MM.1S (cell line): ENCODE measurements at regions not wholly inside any gene's neighbourhood (a gene's known extent, or its start where the extent isn't known, plus 50 kb on each side); places are given as distances from the start of the nearest gene placed in this dataset.

ENCODE experiments used
- DNase-seq: peaks from one replicate; pipeline ENCODE4 v3.0.0-alpha.2; 2015
- H2AFZ ChIP-seq: fragments of 300-600 bp; sonication (generic); 2 replicates; pipeline ENCODE4 v1.6.0; 2016; ENCODE audit warnings: antibody characterized with exemption, low read length
- H3F3A ChIP-seq: fragments of 300-600 bp; sonication (generic); 2 replicates; pipeline ENCODE4 v1.6.1; 2016; ENCODE audit warnings: mild to moderate bottlenecking, antibody characterized with exemption, low read length, moderate library complexity, mixed read lengths; ENCODE audit not compliant: insufficient read depth
- H3K27ac ChIP-seq: fragments of 300-600 bp; sonication (generic); 2 replicates; pipeline ENCODE4 v1.5.1; 2016; ENCODE audit warnings: mild to moderate bottlenecking, low read length
- H3K27me3 ChIP-seq: fragments of 300-600 bp; sonication (generic); replicated peaks from 2 replicates; pipeline ENCODE4 v1.6.0; 2016; ENCODE audit warnings: low read length; ENCODE audit not compliant: insufficient read depth
- H3K36me3 ChIP-seq: fragments of 300-600 bp; sonication (generic); replicated peaks from 2 replicates; pipeline ENCODE4 v1.6.1; 2016; ENCODE audit warnings: mild to moderate bottlenecking, low read length, mixed read lengths; ENCODE audit not compliant: insufficient read depth
- H3K4me1 ChIP-seq: fragments of 300-600 bp; sonication (generic); 2 replicates; pipeline ENCODE4 v1.6.1; 2016; ENCODE audit warnings: low read length, mixed read lengths
- H3K4me2 ChIP-seq: fragments of 300-600 bp; sonication (generic); 2 replicates; pipeline ENCODE4 v1.6.0; 2016; ENCODE audit warnings: low read depth, low read length
- H3K4me3 ChIP-seq: fragments of 300-600 bp; sonication (generic); 2 replicates; pipeline ENCODE4 v1.5.1; 2016; ENCODE audit warnings: low read length, mixed read lengths
- H3K79me2 ChIP-seq: fragments of 300-600 bp; sonication (generic); 2 replicates; pipeline ENCODE4 v1.6.1; 2016; ENCODE audit warnings: mixed run types, low read length, mixed read lengths
- H3K9ac ChIP-seq: fragments of 300-600 bp; sonication (generic); 2 replicates; pipeline ENCODE4 v1.6.1; 2016; ENCODE audit warnings: low read length, mixed read lengths
- H3K9me2 ChIP-seq: fragments of 300-600 bp; sonication (generic); replicated peaks from 2 replicates; pipeline ENCODE4 v1.6.1; 2016; ENCODE audit warnings: mild to moderate bottlenecking, low read length, mixed read lengths; ENCODE audit not compliant: insufficient read depth
- H3K9me3 ChIP-seq: fragments of 300-600 bp; sonication (generic); replicated peaks from 2 replicates; pipeline ENCODE4 v1.6.1; 2016; ENCODE audit warnings: mild to moderate bottlenecking, low read length, mixed read lengths; ENCODE audit not compliant: insufficient read depth
- H4K20me1 ChIP-seq: fragments of 300-600 bp; sonication (generic); 2 replicates; pipeline ENCODE4 v1.6.1; 2016; ENCODE audit warnings: mild to moderate bottlenecking, low read length, moderate library complexity, mixed read lengths; ENCODE audit not compliant: insufficient read depth
- CTCF ChIP-seq: fragments of 300-600 bp; sonication (generic); IDR thresholded peaks from 2 replicates; pipeline ENCODE4 v1.5.1; 2016; ENCODE audit warnings: antibody characterized with exemption, low read length, mixed read lengths
- EZH2 ChIP-seq: fragments of 300-600 bp; sonication (generic); optimal IDR thresholded peaks from 2 replicates; pipeline ENCODE3; 2017; ENCODE audit warnings: low read depth, mild to moderate bottlenecking, antibody characterized with exemption, low read length, mixed read lengths
- EZH2phosphoT487 ChIP-seq: fragments of 300-600 bp; sonication (generic); IDR thresholded peaks from 2 replicates; pipeline ENCODE4 v1.6.1; 2018; ENCODE audit warnings: antibody characterized with exemption, low read length

- TF ChIP-seq CTCF = no peak
- no peak for TF ChIP-seq EZH2
- no peak for TF ChIP-seq EZH2phosphoT487
- H3K9me2 ChIP-seq = no peaks in the 10 kb centered on the region
- no peak for DNase-seq
- no peaks in the 10 kb centered on the region for H3K36me3 ChIP-seq
- H3K4me1 ChIP-seq = no peaks in the 10 kb centered on the region
- H3K9me3 ChIP-seq = no peaks in the 10 kb centered on the region
- no peak overlapping the region for H2AFZ ChIP-seq
- no peaks in the 10 kb centered on the region for H3F3A ChIP-seq
- no peak overlapping the region for H3K9ac ChIP-seq
- no peaks in the 10 kb centered on the region for H3K27me3 ChIP-seq
- H4K20me1 ChIP-seq = no peaks in the 10 kb centered on the region
- no peak overlapping the region for H3K4me2 ChIP-seq
- no peak overlapping the region for H3K27ac ChIP-seq
- no peaks in the 10 kb centered on the region for H3K79me2 ChIP-seq
- H3K4me3 ChIP-seq = no peak overlapping the region
Observed at GRCh38 chr14:34058510-34058909, 107.6 kb upstream of the EGLN3 start.

- H3F3A ChIP-seq = no peaks in the 10 kb centered on the region
- no peak for DNase-seq
- no peak overlapping the region for H3K27ac ChIP-seq
- H3K9ac ChIP-seq = no peak overlapping the region
- no peaks in the 10 kb centered on the region for H4K20me1 ChIP-seq
- TF ChIP-seq EZH2 (no peak), CTCF (no peak), EZH2phosphoT487 (no peak)
- no peaks in the 10 kb centered on the region for H3K9me2 ChIP-seq
- no peaks in the 10 kb centered on the region for H3K79me2 ChIP-seq
- H3K36me3 ChIP-seq = no peaks in the 10 kb centered on the region
- no peaks in the 10 kb centered on the region for H3K27me3 ChIP-seq
- H3K4me3 ChIP-seq = no peak overlapping the region
- no peaks in the 10 kb centered on the region for H3K9me3 ChIP-seq
- H2AFZ ChIP-seq = no peak overlapping the region
- H3K4me2 ChIP-seq = no peak overlapping the region
- no peaks in the 10 kb centered on the region for H3K4me1 ChIP-seq
Observed at GRCh38 chr14:34056046-34056445, 105.2 kb upstream of the EGLN3 start.

GRCh38 chr14:34055157-34055950 lies 104.5 kb upstream of the EGLN3 start:
- no peaks in the 10 kb centered on the region for H3K79me2 ChIP-seq
- no peaks in the 10 kb centered on the region for H4K20me1 ChIP-seq
- H3K27ac ChIP-seq = no peak overlapping the region
- no peaks in the 10 kb centered on the region for H3K4me1 ChIP-seq
- DNase-seq = no peak
- no peak overlapping the region for H3K9ac ChIP-seq
- H3K9me2 ChIP-seq = no peaks in the 10 kb centered on the region
- H3K4me2 ChIP-seq = no peak overlapping the region
- no peaks in the 10 kb centered on the region for H3K9me3 ChIP-seq
- TF ChIP-seq EZH2 (no peak), EZH2phosphoT487 (no peak), CTCF (no peak)
- H3F3A ChIP-seq = no peaks in the 10 kb centered on the region
- no peaks in the 10 kb centered on the region for H3K27me3 ChIP-seq
- no peak overlapping the region for H2AFZ ChIP-seq
- H3K4me3 ChIP-seq = no peak overlapping the region
- H3K36me3 ChIP-seq = no peaks in the 10 kb centered on the region
